Neural cell (in vitro differentiated cells): ENCODE measurements at regions not wholly inside any gene's neighbourhood (a gene's known extent, or its start where the extent isn't known, plus 50 kb on each side); places are given as distances from the start of the nearest gene placed in this dataset.
A peak's percentile ranks its signal among the peaks of the same experiment; 100 is the strongest.

Experiments
- H2AFZ ChIP-seq: fragments of 200-600, 300-800 bp; sonication (generic), shearing (Covaris generic); 2 replicates; pipeline ENCODE4 v1.6.0; 2014; ENCODE audit warnings: low read depth, mild to moderate bottlenecking, antibody characterized with exemption, low read length, moderate library complexity
- H3F3A ChIP-seq: fragments of 200-600 bp; shearing (Covaris generic); 2 replicates; pipeline ENCODE4 v1.6.1; 2016; ENCODE audit warnings: mild to moderate bottlenecking, moderate library complexity, mixed read lengths, antibody characterized with exemption, low read length; ENCODE audit not compliant: insufficient read depth, poor library complexity, severe bottlenecking
- H3K27ac ChIP-seq: fragments of 200-600, 300-800 bp; sonication (generic), shearing (Covaris generic); 2 replicates; pipeline ENCODE4 v1.5.1; 2014; ENCODE audit warnings: mild to moderate bottlenecking, low read length, moderate library complexity
- H3K27me3 ChIP-seq: fragments of 300-800, 200-600 bp; sonication (generic), shearing (Covaris generic); 2 replicates; pipeline ENCODE4 v1.6.0; 2014; ENCODE audit warnings: mild to moderate bottlenecking, low read depth, low read length, moderate library complexity; ENCODE audit not compliant: insufficient read depth
- H3K36me3 ChIP-seq: fragments of 300-800, 200-600 bp; sonication (generic), shearing (Covaris generic); 2 replicates; pipeline ENCODE4 v1.5.1; 2014; ENCODE audit warnings: mild to moderate bottlenecking, antibody characterized with exemption, low read length, moderate library complexity; ENCODE audit not compliant: insufficient read depth
- H3K4me2 ChIP-seq: fragments of 300-800, 200-600 bp; sonication (generic), shearing (Covaris generic); 2 replicates; pipeline ENCODE4 v1.6.0; 2014; ENCODE audit warnings: mild to moderate bottlenecking, low read length
- H3K4me3 ChIP-seq: fragments of 300-800, 200-600 bp; sonication (generic), shearing (Covaris generic); 2 replicates; pipeline ENCODE4 v1.5.1; 2014; ENCODE audit warnings: mild to moderate bottlenecking, low read length, moderate library complexity
- H3K79me2 ChIP-seq: fragments of 200-600 bp; shearing (Covaris generic); replicated peaks from 2 replicates; pipeline ENCODE4 v1.6.0; 2014; ENCODE audit warnings: mild to moderate bottlenecking, low read length, moderate library complexity; ENCODE audit not compliant: insufficient read depth
- H3K9ac ChIP-seq: fragments of 300-800, 200-600 bp; sonication (generic), shearing (Covaris generic); 2 replicates; pipeline ENCODE4 v1.6.1; 2016; ENCODE audit warnings: mild to moderate bottlenecking, low read length, mixed read lengths
- H3K9me2 ChIP-seq: fragments of 200-600 bp; shearing (Covaris generic); 2 replicates; pipeline ENCODE4 v1.6.1; 2016; ENCODE audit warnings: mild to moderate bottlenecking, low read length, mixed read lengths; ENCODE audit not compliant: insufficient read depth
- H3K9me3 ChIP-seq: fragments of 200-600, 300-800 bp; sonication (generic), shearing (Covaris generic); 2 replicates; pipeline ENCODE4 v1.6.1; 2016; ENCODE audit warnings: mild to moderate bottlenecking, mixed run types, low read length, moderate library complexity, mixed read lengths
- H4K20me1 ChIP-seq: fragments of 200-600 bp; shearing (Covaris generic); 2 replicates; pipeline ENCODE4 v1.6.1; 2016; ENCODE audit warnings: mild to moderate bottlenecking, mixed run types; ENCODE audit not compliant: insufficient read depth
- EP300 ChIP-seq: fragments of 450-650 bp; conservative IDR thresholded peaks from 2 replicates; pipeline ENCODE4 v1.6.1; 2014; ENCODE audit warnings: antibody characterized with exemption, mild to moderate bottlenecking, moderate library complexity; ENCODE audit not compliant: poor library complexity, severe bottlenecking
- EZH2 ChIP-seq: fragments of 200-600, 300-800 bp; shearing (Covaris generic), sonication (generic); IDR thresholded peaks from 2 replicates; pipeline ENCODE4 v1.6.1; 2014; ENCODE audit warnings: antibody characterized with exemption, low read length, borderline replicate concordance, mild to moderate bottlenecking; ENCODE audit not compliant: insufficient read depth, poor library complexity, severe bottlenecking
- MXI1 ChIP-seq: fragments of 450-650 bp; conservative IDR thresholded peaks from 2 replicates; pipeline ENCODE4 v1.6.1; 2014; ENCODE audit warnings: antibody characterized with exemption, mild to moderate bottlenecking; ENCODE audit not compliant: poor library complexity, severe bottlenecking
- POLR2AphosphoS5 ChIP-seq: IDR thresholded peaks from 2 replicates; pipeline ENCODE4 v1.6.1; 2012
- RAD21 ChIP-seq: fragments of 450-650 bp; conservative IDR thresholded peaks from 2 replicates; pipeline ENCODE4 v1.6.1; 2014; ENCODE audit warnings: antibody characterized with exemption, mild to moderate bottlenecking, moderate library complexity
- SMC3 ChIP-seq: fragments of 450-650 bp; conservative IDR thresholded peaks from 2 replicates; pipeline ENCODE4 v1.6.1; 2014; ENCODE audit warnings: antibody characterized with exemption, mild to moderate bottlenecking, moderate library complexity; ENCODE audit not compliant: poor library complexity
- TAF1 ChIP-seq: IDR thresholded peaks from 2 replicates; pipeline ENCODE4 v1.6.1; 2012; ENCODE audit warnings: low read depth
- TF ChIP-seq, protein P1 (sequence below): fragments of 450-650 bp; IDR thresholded peaks from 2 replicates; pipeline ENCODE4 v1.5.1; 2014; ENCODE audit warnings: antibody characterized with exemption, mild to moderate bottlenecking, moderate library complexity; ENCODE audit not compliant: poor library complexity, severe bottlenecking
- TF ChIP-seq, protein P2 (sequence below): IDR thresholded peaks from 2 replicates; pipeline ENCODE4 v1.6.1; 2012; ENCODE audit warnings: borderline replicate concordance

DNA sequence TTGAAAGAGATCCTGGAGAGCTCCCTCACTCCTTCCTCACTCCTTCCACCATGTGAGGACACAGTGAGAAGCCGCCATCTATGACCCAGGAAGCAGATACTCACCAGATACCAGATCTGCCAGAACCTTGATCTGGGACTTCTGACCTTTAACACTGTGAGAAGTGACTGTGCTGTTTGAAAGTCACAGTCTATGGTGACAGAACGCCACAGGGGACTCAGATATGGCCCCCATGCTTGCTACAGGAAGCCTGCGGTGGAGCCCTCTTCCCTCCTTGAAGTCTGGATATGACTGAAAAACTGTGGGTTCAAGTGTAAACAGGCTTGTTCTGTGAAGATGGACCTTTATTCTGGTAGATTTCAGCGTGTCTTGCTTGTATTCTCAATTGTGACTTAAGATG lies 297.8 kb downstream of the KLF6 start:
- Histone ChIP-seq H3K27ac (no peak overlapping the region), H2AFZ (no peak overlapping the region), H3K9me2 (no peaks in the 10 kb centered on the region), H3K79me2 (no peaks in the 10 kb centered on the region), H3K27me3 (no peaks in the 10 kb centered on the region), H3K9ac (peak overlapping the region; percentile 30), H3K36me3 (no peaks in the 10 kb centered on the region), H3F3A (peaks cover 3% of the 10 kb centered on the region), H3K4me3 (no peak overlapping the region), H3K9me3 (no peaks in the 10 kb centered on the region), H3K4me2 (no peak overlapping the region), H4K20me1 (no peaks in the 10 kb centered on the region)
- TF ChIP-seq, protein P1, sequence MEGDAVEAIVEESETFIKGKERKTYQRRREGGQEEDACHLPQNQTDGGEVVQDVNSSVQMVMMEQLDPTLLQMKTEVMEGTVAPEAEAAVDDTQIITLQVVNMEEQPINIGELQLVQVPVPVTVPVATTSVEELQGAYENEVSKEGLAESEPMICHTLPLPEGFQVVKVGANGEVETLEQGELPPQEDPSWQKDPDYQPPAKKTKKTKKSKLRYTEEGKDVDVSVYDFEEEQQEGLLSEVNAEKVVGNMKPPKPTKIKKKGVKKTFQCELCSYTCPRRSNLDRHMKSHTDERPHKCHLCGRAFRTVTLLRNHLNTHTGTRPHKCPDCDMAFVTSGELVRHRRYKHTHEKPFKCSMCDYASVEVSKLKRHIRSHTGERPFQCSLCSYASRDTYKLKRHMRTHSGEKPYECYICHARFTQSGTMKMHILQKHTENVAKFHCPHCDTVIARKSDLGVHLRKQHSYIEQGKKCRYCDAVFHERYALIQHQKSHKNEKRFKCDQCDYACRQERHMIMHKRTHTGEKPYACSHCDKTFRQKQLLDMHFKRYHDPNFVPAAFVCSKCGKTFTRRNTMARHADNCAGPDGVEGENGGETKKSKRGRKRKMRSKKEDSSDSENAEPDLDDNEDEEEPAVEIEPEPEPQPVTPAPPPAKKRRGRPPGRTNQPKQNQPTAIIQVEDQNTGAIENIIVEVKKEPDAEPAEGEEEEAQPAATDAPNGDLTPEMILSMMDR = no peak
- TF ChIP-seq EZH2 = no peak
- TF ChIP-seq MXI1 = no peak
- no peak for TF ChIP-seq SMC3
- no peak for TF ChIP-seq TAF1

DNA sequence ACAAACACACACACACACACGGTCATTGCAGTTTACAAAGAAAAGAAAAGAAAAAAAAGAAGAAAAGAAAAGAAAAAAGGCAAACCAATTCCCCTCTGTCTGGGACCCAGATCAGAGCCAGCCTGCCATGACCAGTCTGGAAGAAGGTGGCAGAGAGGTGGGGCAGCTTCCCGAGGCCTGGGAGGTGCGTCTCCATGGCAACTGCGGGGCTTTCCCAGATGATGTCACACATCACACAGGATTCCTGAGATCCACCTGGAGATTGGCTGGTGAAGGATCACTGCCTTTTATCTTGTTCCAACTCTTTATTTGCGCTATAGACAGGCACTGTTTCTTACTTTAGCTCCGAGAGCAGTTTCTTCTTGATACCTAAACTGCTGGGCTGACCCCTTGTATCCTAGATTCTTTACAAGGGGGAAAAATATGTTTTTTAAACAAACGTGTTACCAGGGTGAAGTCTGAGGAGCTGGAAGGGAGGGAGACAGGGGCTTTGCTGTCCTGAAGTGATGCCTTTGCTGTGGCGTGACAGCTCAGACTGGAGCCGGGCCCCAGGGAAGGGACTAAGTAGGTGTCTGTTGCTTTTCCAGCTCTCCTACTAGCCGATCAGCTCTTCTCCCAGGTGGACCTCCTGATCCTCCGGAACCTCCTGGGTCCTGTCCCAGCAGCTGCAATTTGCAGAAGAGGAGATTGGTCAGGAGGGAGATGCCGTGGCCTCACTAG lies 298.5 kb downstream of the KLF6 start:
- peak overlapping the region; percentile 53 for H3K27ac ChIP-seq
- H2AFZ ChIP-seq = no peak overlapping the region
- H4K20me1 ChIP-seq = no peaks in the 10 kb centered on the region
- no peak overlapping the region for H3K4me2 ChIP-seq
- peaks cover 3% of the 10 kb centered on the region for H3F3A ChIP-seq
- no peaks in the 10 kb centered on the region for H3K9me3 ChIP-seq
- no peaks in the 10 kb centered on the region for H3K9me2 ChIP-seq
- no peaks in the 10 kb centered on the region for H3K27me3 ChIP-seq
- H3K79me2 ChIP-seq = no peaks in the 10 kb centered on the region
- TF ChIP-seq RAD21 (peak; percentile 15), SMC3 (no peak), EZH2 (no peak), POLR2AphosphoS5 (no peak), EP300 (peak; percentile 38), MXI1 (no peak), TAF1 (no peak)
- TF ChIP-seq, protein P1 = peak; percentile 46
- TF ChIP-seq, protein P2, sequence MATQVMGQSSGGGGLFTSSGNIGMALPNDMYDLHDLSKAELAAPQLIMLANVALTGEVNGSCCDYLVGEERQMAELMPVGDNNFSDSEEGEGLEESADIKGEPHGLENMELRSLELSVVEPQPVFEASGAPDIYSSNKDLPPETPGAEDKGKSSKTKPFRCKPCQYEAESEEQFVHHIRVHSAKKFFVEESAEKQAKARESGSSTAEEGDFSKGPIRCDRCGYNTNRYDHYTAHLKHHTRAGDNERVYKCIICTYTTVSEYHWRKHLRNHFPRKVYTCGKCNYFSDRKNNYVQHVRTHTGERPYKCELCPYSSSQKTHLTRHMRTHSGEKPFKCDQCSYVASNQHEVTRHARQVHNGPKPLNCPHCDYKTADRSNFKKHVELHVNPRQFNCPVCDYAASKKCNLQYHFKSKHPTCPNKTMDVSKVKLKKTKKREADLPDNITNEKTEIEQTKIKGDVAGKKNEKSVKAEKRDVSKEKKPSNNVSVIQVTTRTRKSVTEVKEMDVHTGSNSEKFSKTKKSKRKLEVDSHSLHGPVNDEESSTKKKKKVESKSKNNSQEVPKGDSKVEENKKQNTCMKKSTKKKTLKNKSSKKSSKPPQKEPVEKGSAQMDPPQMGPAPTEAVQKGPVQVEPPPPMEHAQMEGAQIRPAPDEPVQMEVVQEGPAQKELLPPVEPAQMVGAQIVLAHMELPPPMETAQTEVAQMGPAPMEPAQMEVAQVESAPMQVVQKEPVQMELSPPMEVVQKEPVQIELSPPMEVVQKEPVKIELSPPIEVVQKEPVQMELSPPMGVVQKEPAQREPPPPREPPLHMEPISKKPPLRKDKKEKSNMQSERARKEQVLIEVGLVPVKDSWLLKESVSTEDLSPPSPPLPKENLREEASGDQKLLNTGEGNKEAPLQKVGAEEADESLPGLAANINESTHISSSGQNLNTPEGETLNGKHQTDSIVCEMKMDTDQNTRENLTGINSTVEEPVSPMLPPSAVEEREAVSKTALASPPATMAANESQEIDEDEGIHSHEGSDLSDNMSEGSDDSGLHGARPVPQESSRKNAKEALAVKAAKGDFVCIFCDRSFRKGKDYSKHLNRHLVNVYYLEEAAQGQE = peak; percentile 67
- no peak overlapping the region for H3K4me3 ChIP-seq
- peak overlapping the region; percentile 36 for H3K9ac ChIP-seq
- no peaks in the 10 kb centered on the region for H3K36me3 ChIP-seq
